Erythroblast (primary cell): ENCODE measurements at regions not wholly inside any gene's neighbourhood (a gene's known extent, or its start where the extent isn't known, plus 50 kb on each side); places are given as distances from the start of the nearest gene placed in this dataset.

Experiments
- GATA1 ChIP-seq: IDR thresholded peaks from 2 replicates; pipeline ENCODE4 v1.6.1; 2011; ENCODE audit warnings: low read depth, mild to moderate bottlenecking, control low read depth, low read length, moderate library complexity
- POLR2A ChIP-seq: IDR thresholded peaks from 2 replicates; pipeline ENCODE4 v1.6.1; 2011; ENCODE audit warnings: mild to moderate bottlenecking, low read length

DNA sequence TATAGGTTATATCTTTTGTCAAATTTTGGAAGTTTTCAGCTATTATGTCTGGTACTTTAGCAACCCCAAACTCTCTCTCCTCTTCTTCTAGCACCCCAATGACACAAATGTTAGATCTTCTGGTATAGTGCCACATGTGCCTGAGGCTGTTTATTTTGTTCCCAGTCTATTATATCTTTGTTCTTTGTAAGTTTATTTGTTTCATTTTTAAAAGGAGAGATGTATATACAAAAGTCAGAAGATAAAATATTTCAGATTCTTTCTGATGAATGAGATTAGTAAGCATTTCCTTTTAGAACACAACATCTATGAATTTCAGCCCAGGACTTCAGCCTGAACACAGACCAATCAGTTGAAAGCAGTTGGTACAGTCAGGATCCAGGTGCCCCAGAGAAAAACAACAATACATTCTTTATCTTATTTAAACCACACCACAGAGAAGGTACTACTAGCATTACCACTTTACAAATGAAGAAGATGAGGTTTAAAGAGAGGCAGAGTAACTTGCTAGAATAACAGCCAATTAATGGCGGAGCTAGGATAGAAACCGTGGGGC, 114.1 kb upstream of the BTG1 start:
- TF ChIP-seq POLR2A (no peak), GATA1 (no peak)
